Neural crest cell (in vitro differentiated cells): ENCODE measurements at regions not wholly inside any gene's neighbourhood (a gene's known extent, or its start where the extent isn't known, plus 50 kb on each side); places are given as distances from the start of the nearest gene placed in this dataset.

Experiments used
- DNase-seq: peaks from one replicate; pipeline ENCODE4 v3.0.0; 2021; ENCODE audit warnings: low read depth, mixed read lengths, low spot score
- H3K27ac Mint-ChIP-seq: one replicate; pipeline ENCODE4 v1.8.0; 2021; ENCODE audit warnings: mild to moderate bottlenecking, mixed read lengths; ENCODE audit not compliant: unreplicated experiment
- H3K27me3 Mint-ChIP-seq: 2 replicates; pipeline ENCODE4 v1.8.0; 2021; ENCODE audit warnings: low read depth, mild to moderate bottlenecking, mixed read lengths
- H3K36me3 Mint-ChIP-seq: 2 replicates; pipeline ENCODE4 v1.8.0; 2021; ENCODE audit warnings: low read depth, mild to moderate bottlenecking, mixed read lengths
- H3K4me1 Mint-ChIP-seq: 2 replicates; pipeline ENCODE4 v1.8.0; 2021; ENCODE audit warnings: mixed read lengths
- H3K4me3 Mint-ChIP-seq: one replicate; pipeline ENCODE4 v1.8.0; 2021; ENCODE audit warnings: mild to moderate bottlenecking, mixed read lengths
- H3K9me3 Mint-ChIP-seq: 2 replicates; pipeline ENCODE4 v1.8.0; 2021; ENCODE audit warnings: mixed read lengths
- TF ChIP-seq, protein P1 (sequence below): fragments of 200-600 bp; sonication (generic); conservative IDR thresholded peaks from 2 replicates; pipeline ENCODE4 v1.5.0; 2021; ENCODE audit warnings: antibody characterized with exemption, mild to moderate bottlenecking

DNA sequence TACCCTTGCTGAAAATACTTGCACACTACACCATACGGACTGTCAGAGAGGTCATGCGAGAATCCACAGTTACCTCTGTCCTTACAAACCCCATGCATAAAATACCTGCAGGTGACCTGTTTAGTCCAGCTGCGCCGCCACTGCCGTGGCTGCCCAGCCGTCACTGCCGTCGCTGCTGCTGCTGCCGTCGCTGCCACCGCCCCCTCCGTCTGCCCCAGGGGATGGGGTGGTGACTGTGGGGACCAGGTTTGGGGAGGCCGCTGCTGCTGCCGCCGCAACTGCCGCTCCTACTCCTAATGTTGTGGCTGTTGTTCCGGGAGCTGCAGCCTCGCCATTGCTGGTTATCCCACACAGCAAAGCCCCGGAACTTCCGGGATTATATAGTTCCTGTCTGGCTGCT, 141.8 kb upstream of the ZCCHC13 start:
- Mint-ChIP-seq H3K4me3 (no peak overlapping the region), H3K9me3 (peaks cover 17% of the 10 kb centered on the region), H3K4me1 (no peaks in the 10 kb centered on the region), H3K27me3 (no peaks in the 10 kb centered on the region), H3K27ac (no peak overlapping the region), H3K36me3 (peaks cover 13% of the 10 kb centered on the region)
- TF ChIP-seq, protein P1, sequence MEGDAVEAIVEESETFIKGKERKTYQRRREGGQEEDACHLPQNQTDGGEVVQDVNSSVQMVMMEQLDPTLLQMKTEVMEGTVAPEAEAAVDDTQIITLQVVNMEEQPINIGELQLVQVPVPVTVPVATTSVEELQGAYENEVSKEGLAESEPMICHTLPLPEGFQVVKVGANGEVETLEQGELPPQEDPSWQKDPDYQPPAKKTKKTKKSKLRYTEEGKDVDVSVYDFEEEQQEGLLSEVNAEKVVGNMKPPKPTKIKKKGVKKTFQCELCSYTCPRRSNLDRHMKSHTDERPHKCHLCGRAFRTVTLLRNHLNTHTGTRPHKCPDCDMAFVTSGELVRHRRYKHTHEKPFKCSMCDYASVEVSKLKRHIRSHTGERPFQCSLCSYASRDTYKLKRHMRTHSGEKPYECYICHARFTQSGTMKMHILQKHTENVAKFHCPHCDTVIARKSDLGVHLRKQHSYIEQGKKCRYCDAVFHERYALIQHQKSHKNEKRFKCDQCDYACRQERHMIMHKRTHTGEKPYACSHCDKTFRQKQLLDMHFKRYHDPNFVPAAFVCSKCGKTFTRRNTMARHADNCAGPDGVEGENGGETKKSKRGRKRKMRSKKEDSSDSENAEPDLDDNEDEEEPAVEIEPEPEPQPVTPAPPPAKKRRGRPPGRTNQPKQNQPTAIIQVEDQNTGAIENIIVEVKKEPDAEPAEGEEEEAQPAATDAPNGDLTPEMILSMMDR: no peak
- no peak for DNase-seq

GRCh38 chrX:74160816-74161215, 143.2 kb upstream of the ZCCHC13 start:
- Mint-ChIP-seq H3K27me3 (no peaks in the 10 kb centered on the region), H3K4me1 (no peaks in the 10 kb centered on the region), H3K36me3 (peaks cover 13% of the 10 kb centered on the region), H3K9me3 (peaks cover 22% of the 10 kb centered on the region), H3K27ac (no peak overlapping the region), H3K4me3 (no peak overlapping the region)
- DNase-seq: no peak
- TF ChIP-seq, protein P1: no peak

DNA sequence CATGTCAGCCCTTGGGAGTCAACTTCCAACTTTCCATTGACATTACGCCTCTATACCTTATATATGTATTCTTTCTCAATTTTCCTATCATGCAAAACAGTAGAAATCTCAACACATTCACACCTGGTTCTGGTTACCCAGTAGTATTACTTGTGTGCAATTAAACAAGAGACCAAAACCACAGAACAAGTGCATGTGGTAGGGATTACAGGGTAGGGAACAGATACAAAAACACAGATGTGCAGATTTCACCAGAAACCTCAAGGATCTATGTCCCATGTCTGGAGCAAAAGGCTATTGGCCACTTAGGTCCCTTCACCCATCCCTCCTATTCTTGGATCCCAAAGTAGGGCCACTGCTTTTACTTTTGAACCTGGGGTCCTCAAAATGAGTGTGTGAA, 143.6 kb upstream of the ZCCHC13 start:
- TF ChIP-seq, protein P1: no peak
- Mint-ChIP-seq H3K9me3 (peaks cover 21% of the 10 kb centered on the region), H3K27ac (no peak overlapping the region), H3K36me3 (peaks cover 12% of the 10 kb centered on the region), H3K27me3 (no peaks in the 10 kb centered on the region), H3K4me1 (no peaks in the 10 kb centered on the region), H3K4me3 (no peak overlapping the region)
- no peak for DNase-seq

GRCh38 chrX:74147439-74147838, 156.5 kb upstream of the ZCCHC13 start:
- peaks cover 26% of the 10 kb centered on the region for H3K9me3 Mint-ChIP-seq
- no peaks in the 10 kb centered on the region for H3K4me1 Mint-ChIP-seq
- peaks cover 11% of the 10 kb centered on the region for H3K36me3 Mint-ChIP-seq
- H3K27ac Mint-ChIP-seq: no peak overlapping the region
- no peak for DNase-seq
- TF ChIP-seq, protein P1: no peak
- no peaks in the 10 kb centered on the region for H3K27me3 Mint-ChIP-seq
- no peak overlapping the region for H3K4me3 Mint-ChIP-seq

DNA sequence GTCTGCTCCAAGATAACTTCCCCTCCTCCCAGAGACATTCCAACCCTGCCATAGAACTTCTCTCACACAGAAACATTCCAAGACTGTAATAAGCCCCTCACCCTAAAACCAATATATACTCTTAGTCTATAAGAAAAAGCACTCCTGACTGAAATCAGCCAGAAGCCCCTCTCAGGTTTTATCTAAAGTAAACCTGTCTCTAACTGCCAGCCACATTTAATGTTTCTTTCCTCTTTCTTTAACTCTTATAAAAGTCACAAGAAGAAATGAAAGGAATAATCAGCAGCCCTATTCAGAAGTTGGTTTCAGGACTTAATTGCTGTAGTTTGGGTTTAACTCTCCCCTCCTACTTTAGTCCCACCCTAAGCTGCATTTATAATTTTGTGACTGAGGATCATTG, 165.0 kb upstream of the ZCCHC13 start:
- peaks cover 11% of the 10 kb centered on the region for H3K36me3 Mint-ChIP-seq
- no peaks in the 10 kb centered on the region for H3K4me1 Mint-ChIP-seq
- no peak for DNase-seq
- H3K9me3 Mint-ChIP-seq: peaks cover 7% of the 10 kb centered on the region
- no peak overlapping the region for H3K4me3 Mint-ChIP-seq
- TF ChIP-seq, protein P1: no peak
- H3K27ac Mint-ChIP-seq: no peak overlapping the region
- no peaks in the 10 kb centered on the region for H3K27me3 Mint-ChIP-seq
